Fibroblast of the aortic adventitia (primary cell): ENCODE measurements at regions not wholly inside any gene's neighbourhood (a gene's known extent, or its start where the extent isn't known, plus 50 kb on each side); places are given as distances from the start of the nearest gene placed in this dataset.

Experiments used
- DNase-seq: peaks from one replicate; pipeline ENCODE4 v3.0.0-alpha.2; 2010; ENCODE audit warnings: low read depth
- H3K4me3 ChIP-seq: 2 replicates; pipeline ENCODE4 v1.5.1; 2011; ENCODE audit warnings: low read depth, mild to moderate bottlenecking, control low read depth, low read length, moderate library complexity
- TF ChIP-seq, protein P1 (sequence below): IDR thresholded peaks from 2 replicates; pipeline ENCODE4 v1.5.1; 2011; ENCODE audit warnings: mild to moderate bottlenecking, low read length, control low read depth, inconsistent platforms; ENCODE audit not compliant: insufficient read depth

DNA sequence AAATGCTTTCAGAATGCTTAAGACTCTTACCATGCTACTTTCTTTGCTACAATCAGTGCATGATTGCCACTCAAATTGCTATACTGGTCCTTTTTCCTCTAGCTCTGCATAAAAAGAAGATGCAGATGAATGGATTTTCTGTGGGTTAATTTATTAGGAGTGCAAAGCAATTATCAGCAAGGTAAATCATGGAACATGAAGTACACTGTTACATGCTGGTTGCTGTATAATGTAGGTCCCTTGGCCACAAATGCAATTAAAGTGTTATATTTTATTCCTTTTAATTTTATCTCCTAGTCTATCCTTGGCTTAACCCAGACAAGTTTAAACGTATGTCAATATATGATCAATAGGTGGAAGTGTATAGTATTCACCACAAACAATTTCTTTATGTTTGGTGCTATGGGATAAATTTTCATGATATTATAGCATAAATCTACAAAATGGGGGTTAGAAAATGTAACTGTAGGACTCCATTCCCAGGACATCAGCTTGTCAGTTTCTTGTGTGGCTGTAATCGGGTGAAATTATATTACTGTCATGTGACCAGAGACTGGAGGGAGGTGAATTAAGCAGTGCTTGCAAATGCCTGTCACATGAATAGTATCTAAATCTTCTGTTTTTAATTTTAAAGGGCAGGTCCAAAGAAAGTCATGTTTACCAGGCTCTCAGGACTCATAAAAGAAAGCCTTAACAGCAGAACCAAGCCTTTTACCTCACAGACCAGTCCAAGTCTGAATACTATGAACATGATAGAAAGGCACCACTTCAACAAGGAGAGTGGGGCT lies 176.9 kb upstream of the ID4 start:
- no peak for DNase-seq
- TF ChIP-seq, protein P1, sequence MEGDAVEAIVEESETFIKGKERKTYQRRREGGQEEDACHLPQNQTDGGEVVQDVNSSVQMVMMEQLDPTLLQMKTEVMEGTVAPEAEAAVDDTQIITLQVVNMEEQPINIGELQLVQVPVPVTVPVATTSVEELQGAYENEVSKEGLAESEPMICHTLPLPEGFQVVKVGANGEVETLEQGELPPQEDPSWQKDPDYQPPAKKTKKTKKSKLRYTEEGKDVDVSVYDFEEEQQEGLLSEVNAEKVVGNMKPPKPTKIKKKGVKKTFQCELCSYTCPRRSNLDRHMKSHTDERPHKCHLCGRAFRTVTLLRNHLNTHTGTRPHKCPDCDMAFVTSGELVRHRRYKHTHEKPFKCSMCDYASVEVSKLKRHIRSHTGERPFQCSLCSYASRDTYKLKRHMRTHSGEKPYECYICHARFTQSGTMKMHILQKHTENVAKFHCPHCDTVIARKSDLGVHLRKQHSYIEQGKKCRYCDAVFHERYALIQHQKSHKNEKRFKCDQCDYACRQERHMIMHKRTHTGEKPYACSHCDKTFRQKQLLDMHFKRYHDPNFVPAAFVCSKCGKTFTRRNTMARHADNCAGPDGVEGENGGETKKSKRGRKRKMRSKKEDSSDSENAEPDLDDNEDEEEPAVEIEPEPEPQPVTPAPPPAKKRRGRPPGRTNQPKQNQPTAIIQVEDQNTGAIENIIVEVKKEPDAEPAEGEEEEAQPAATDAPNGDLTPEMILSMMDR, result no peak
- no peak overlapping the region for H3K4me3 ChIP-seq

DNA sequence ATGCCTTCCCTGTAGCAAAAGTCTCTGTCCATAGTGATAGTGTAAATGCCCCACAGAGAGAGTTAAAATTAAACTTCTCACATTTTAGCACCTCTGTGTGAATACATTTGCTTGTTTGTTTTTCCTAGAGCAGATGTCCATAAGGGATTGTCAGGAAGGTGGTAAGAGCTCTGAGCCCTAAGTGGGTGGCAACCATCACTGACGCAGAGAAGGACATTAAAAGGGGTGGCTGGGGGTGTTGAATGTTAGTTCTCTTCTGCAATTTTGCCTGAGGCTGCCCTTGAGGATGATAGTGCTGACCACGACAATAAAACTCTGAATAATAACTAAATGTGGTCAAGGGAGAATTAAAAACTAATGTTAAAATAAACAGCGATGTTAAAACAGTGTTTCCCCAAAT lies 174.3 kb upstream of the ID4 start:
- TF ChIP-seq, protein P1, result no peak

DNA sequence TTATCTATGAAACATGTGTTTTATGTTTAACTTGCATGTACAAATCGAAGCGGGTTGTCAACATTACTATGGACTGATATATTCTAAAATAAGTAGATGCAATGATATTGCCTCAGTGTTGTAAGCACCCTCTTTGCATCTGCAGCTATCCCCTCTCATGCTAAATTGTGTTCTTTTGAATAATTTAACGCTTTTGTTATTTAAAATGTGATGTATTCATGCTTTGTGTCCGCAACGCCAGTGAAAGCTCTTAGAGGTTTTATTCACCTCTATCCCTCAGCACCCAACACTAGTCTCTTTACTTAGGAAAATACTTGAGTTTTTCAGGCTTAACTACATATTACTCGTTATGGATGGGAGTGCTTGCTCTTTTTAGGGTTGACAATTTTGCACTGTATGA lies 173.7 kb upstream of the ID4 start:
- no peak overlapping the region for H3K4me3 ChIP-seq
- TF ChIP-seq, protein P1, result no peak
- DNase-seq, result no peak

More for the DNA sequence above, 174.3 kb upstream of the ID4 start:
- H3K4me3 ChIP-seq, result no peak overlapping the region
- no peak for DNase-seq

DNA sequence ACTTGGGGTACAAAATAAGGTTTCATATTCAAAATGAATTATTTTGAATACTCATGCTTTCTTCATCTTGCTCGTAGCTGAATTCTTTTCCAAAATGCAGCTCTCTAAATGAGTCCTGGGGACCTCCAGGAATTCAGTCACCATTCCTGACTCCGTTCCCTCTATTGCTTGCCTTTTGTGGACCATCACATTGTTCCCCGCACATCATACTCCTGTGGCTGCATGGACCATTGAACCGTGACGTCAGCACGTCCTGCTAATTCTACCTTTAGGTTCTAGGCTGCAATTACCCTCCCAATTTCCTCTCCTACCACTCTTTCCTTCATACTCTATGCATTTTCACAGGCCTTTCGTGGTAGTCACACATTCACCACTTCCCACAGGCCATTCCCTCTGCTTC lies 173.1 kb upstream of the ID4 start:
- H3K4me3 ChIP-seq, result no peak overlapping the region
- DNase-seq, result no peak
- TF ChIP-seq, protein P1, result no peak

DNA sequence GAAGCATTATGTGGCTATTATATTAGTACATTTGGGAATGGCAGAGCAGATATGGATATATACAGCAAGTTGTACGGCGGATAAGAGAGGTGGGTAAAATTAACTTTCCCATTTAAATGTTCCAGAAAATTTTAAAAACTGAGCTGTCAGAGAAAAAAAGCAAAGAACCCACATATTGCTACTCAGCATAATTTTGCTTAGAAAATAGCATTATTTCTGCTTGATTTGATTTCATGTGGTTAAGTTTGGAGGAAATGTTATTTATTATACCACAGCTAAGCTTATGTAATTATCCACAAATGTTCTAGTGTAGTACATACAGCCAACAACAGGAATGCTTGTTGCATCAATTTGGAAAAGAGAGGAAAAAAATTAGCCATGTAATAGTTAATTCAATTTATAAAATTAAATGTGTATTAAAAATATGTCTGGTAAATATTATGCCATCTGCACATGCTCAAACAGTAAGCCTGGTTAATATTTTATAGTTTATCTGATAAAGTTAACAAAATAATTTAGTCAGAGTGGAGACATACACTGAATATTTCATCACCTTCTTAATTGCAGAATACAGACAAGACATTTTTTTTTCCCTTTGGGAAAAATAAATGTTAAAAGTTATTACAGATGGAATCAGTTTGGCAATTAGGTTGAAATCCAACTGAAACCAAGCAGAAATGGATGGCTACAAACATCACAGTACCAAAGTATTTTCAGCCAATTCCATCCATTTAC lies 172.1 kb upstream of the ID4 start:
- TF ChIP-seq, protein P1, result no peak
- DNase-seq, result peak; percentile 12
- H3K4me3 ChIP-seq, result no peak overlapping the region

DNA sequence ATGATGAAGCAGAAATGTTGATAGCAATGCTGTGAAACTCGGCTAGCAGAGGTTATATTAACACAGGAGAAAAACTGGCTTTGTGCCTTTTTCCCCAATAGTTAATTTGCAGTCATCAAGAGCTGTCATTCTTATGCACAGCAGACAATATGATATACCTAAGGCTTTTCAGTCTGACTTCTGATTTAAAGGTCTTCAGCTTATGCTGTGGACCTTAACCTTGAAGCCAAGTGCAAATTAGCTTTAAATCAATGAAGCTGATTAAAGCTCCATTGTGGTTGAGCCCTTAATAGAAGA lies 171.6 kb upstream of the ID4 start:
- H3K4me3 ChIP-seq, result no peak overlapping the region
- no peak for DNase-seq
- TF ChIP-seq, protein P1, result no peak
